IPS DF 4.7 (cell line): ENCODE measurements at regions not wholly inside any gene's neighbourhood (a gene's known extent, or its start where the extent isn't known, plus 50 kb on each side); places are given as distances from the start of the nearest gene placed in this dataset.
"Not testable (repeated sequence)": the region's sequence is repeated elsewhere in the genome, so short reads cannot be mapped to it uniquely, and the experiment has no call there.

Source experiments
- DNase-seq: peaks from one replicate; pipeline ENCODE4 v3.0.0-alpha.2; 2013; ENCODE audit warnings: low spot score; ENCODE audit errors: extremely low read depth

DNA sequence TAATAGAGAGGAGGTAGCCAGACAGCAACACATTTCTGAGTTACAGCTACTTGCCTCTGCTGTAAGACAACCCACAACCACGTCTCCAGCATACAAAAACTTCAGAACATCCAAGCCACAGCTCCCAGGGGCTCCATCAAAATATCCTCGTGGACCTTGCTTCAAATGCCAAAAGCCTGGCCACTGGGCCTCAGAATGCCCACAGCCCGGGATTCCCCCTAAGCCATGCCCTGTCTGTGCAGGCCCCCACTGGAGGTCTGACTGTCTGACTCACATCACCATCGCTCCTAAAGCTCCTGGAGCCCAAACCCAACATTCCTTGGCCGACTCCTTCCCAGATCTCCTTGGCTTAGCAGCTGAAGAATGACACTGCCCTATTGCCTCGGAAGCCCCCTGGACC, 186.6 kb upstream of the MAGEB16 start:
- DNase-seq: not testable (repeated sequence)

DNA sequence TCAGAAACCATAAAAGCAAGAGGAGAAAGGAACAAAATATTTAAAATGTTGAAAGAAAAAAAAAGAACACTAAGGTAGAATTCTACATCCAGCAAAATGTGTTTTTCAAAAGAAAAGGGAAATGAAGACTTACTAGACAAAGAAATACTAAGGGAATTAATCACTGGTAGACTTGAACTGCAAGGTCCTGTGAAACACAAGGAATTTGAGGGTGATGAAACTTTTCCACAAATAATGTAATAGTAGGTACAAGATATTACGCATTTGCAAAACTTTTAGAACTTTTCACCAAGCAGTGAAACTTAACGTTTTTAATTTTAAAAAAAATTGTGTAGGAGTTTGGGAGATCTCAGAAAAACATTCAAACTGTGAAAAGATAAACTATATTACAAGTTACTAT, 180.3 kb upstream of the MAGEB16 start:
- DNase-seq: no peak

DNA sequence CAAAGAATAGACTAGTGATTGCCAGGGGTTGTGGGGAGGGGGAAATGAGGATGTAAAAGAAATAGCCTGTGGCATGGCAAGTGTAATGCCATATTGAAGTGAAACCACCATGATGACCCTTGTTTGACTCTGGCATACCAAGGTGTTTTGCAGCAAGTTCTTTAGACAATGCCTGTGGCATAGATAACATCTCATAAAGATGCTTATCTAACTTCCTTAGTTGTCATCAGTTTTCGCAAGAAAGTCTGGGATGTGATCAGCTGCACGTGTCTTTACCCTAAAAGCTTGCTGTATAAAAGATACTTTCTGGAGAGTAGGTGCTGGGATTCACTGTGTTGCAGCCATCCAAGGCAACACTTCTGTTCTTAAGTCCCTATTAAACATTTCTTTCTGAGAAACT, 176.1 kb upstream of the MAGEB16 start:
- DNase-seq: no peak

DNA sequence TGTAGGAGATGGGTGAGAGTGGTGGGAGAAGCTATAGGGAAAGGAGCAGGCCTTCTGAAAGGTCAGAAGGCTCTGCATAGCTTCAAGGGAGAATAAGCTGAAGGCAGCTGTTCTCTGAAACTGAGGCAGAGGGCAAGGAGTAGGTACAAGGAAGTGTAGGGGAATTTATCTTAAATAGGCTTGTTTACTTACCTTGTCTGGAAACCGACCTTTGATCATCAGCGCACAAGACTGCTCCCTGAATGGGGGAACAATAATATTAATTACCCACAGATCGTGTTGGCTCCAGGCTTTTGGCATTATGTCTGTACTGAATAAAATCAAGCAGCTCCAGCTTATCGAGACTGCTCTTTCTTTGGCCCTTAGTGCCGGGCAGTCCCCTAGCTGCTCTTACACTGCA, 175.5 kb upstream of the MAGEB16 start:
- DNase-seq: no peak

DNA sequence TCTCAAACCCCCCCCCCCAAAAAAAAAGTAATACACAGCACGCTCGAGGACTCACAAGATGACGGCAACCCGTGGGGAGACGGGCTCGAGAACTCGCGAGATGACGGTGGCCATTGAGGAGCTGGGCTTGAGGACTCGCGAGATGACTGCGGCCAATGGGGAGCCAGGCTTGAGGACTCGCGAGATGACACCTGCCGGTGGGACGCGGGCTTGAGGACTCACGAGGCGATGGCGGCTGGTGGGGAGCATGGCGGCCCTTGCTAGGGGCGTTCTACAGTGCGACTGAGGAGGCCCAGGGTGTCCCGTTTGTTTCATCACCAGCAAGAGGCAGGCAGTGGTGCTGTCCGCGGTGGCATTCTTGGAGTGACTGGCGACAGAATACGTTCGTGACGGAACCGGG, 172.4 kb upstream of the MAGEB16 start:
- no peak for DNase-seq

GRCh38 chrX:35626124-35626523, 172.0 kb upstream of the MAGEB16 start:
- no peak for DNase-seq

GRCh38 chrX:35635971-35636370, 162.2 kb upstream of the MAGEB16 start:
- DNase-seq: not testable (repeated sequence)

DNA sequence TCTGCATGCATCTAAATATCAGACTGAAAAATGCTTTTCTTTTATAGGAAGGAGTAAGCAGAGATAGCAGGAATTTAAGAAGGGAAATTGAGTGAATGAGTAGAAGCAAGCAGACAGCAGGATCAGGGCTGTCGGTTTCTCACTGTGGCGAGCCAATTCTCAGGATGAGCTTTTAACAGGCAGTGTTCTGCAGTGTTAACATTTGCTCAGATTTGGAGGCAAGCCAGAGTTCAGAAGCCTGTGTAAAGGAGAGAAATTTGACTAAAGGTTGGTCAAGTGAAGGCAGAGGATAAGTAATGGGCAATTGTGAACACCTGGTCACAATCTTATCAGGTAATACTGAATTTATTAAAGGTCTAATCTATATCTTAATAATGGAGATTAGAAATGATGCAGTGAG, 133.3 kb upstream of the MAGEB16 start:
- DNase-seq: no peak

- DNase-seq: no peak
These were observed 132.8 kb upstream of the MAGEB16 start for GRCh38 chrX:35665311-35665710.

DNA sequence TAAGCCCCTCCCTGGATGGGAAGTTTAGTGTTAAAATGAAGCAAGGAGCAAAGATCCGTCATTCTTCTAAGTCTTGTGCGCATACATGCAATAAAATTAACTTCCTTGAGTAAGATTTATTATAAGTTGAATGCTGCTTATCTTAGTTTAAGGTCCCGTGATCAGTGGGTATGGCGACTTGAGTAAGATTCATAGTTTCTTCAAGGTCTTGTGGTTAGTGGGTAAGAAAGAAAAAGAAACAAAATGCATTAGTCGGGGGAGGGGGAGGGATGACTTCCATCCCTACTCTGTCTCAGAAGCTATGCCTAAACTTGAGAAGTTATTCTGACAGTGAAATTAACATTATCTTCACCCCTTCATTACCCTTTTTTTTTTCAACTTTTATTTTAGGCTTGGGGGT, 127.3 kb upstream of the MAGEB16 start:
- no peak for DNase-seq

- DNase-seq: no peak
These were observed 123.0 kb upstream of the MAGEB16 start for GRCh38 chrX:35675151-35675550.

GRCh38 chrX:35680940-35681346, 117.2 kb upstream of the MAGEB16 start:
- DNase-seq: no peak

DNA sequence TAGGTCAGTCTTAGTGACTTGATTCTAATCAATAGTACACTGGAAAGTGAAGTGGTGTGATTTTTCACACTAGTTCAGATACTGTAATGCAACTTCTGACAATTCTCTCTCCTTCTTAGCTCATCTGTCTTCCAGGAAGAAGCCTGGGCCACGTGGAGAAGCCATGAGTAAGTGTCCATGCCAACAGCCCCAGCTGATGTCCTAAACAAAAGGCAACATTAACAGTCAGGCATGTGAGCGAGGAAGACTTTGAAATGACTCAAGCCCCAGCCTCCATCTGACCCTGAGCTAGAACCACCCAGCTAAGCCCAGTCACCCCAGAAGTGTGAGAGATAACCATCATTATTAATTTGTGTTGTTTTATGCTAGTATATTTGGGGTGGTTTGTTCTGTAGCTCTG, 115.7 kb upstream of the MAGEB16 start:
- no peak for DNase-seq

GRCh38 chrX:35696760-35697234, 101.3 kb upstream of the MAGEB16 start:
- no peak for DNase-seq

- no peak for DNase-seq
These were observed 98.5 kb upstream of the MAGEB16 start for GRCh38 chrX:35699642-35700041.

DNA sequence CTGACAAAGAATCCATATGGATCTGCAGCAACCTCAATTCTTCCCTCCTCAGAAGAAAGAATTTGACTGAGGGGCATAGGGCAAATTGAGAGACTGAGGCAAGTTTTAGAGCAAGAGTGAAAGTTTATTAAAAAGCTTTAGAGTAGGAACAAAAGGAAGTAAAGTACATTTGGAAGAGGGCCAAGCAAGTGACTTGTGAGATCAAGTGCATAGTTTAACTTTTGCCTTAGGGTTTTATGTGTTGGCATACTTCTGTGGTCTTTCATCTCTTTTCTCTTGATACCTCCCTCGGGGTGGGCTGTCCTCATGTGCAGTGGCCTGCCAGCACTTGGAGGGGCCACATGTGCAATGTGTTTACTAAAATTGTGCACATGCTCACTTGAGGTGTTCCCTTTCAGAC, 98.0 kb upstream of the MAGEB16 start:
- DNase-seq: no peak

DNA sequence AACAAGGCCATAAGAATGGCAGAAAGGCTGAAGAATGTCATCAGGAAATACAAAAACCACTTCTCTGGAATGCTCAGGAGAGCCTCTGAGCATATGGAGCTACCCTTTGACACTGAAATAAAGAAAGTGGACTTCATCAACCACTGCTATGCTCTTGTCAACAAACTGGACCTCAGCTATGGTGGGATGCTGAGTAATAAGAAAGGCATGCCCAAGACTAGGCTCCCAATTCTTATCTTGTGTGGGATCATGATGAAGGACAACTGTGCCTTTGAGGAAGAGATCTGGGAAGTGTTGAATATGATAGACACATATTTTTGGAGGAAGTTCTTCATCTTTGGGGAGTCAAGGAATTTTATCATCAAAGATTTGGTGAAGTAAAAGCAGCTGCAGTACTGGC, 86.9 kb upstream of the MAGEB16 start:
- no peak for DNase-seq

DNA sequence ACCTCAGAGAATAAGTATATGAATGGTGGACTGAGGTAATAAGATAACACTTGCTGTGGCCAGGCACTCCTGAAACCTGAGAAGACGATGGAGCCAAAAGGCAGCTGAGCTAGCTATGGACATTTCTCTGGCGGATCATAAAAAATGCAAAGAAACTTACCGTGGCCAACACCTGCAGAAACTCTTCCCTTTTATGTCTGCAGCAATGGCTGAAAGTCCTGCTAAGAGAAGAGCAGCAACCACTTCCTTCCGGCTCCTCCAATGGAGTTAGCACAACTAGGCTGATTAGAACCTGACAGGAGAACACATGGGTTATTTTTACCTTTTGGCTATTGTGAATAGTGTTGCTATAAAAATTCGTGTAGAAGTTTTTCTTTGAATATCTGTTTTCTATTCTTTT, 76.0 kb upstream of the MAGEB16 start:
- DNase-seq: no peak

DNA sequence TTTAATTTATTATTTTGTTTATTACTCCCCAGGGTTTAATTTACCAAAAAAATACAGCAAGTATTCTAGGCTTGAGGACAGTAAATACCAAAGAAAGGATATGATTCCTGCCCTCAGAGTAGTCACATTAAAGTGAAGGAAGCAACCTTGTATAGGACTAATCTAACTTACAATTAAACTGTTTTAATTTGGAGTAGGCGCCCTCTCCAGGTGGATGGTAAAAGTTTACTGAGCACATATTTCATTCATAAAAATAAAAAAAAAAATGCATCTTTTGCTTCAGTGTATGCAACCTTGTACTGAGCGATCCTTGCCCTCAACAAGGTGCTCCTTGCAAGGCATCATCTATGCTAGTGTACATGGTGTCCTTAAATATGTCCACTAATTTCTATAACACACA, 72.0 kb upstream of the MAGEB16 start:
- DNase-seq: no peak

DNA sequence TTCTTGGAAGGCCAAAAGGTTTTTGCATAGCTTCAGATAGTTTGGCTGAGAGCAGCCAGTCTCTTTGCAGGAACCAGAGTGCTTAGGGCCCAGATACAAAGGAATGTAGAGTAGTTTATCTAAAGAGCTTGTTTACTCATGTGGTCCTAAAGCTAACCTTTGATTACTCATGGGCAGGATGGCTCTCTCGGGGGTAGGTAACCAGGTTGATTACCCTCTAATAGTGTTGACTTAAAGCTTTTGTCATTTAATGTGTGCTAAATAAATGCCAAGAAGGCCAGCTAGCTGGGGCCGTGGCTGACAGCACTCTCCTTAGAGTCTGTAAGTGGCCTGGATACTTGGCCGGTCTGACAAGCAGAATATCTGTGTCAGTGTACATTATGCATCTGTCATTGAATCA, 69.7 kb upstream of the MAGEB16 start:
- DNase-seq: peak; percentile 14

GRCh38 chrX:35733879-35734278, 64.3 kb upstream of the MAGEB16 start:
- no peak for DNase-seq

GRCh38 chrX:35741142-35741541, 57.0 kb upstream of the MAGEB16 start:
- DNase-seq: no peak

GRCh38 chrX:35743331-35743730, 54.8 kb upstream of the MAGEB16 start:
- DNase-seq: no peak
